ENCODE measurements at regions not wholly inside any gene's neighbourhood (a gene's known extent, or its start where the extent isn't known, plus 50 kb on each side); places are given as distances from the start of the nearest gene placed in this dataset.
"Not testable (repeated sequence)": the region's sequence is repeated elsewhere in the genome, so short reads cannot be mapped to it uniquely, and the experiment has no call there.

DNA sequence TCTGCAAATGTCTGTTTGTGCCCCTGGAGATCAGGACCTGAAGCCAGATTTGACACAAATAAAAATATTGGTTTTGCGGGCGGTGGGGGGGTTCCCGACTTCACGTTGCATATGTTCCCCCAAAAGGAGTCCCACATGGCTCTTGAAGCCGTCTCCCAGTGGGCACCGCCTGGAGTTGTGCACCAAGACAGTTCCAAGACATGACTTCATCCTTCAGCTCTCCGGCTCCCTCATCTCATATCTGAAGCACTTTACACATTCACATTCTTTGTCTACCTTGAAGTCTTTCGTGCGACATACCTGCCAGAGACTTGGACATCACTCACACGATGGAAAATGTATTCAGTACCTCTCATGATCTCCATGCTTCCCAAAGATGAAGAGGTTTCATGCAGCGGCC lies 362.8 kb upstream of the FOXK1 start:
- DNase-seq = no peak

DNA sequence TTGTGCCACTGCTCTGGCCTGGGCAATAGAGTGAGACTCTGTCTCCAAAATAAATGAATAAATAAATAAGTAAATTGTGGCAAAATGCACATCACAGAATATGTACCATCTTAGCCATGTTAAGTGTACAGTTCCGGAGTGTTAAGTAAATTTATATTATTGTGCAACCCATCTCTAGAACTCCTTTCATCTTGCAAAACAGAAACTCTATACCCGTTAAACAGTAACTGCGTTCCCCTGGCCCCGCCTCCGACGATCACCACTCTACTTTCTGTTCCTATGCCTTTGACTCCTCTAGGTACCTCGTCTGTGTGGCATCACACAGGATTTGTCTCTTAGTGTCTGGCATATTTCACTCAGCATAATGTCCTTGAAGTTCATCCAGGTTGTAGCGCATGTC lies 356.4 kb upstream of the FOXK1 start:
- no peak for DNase-seq

DNA sequence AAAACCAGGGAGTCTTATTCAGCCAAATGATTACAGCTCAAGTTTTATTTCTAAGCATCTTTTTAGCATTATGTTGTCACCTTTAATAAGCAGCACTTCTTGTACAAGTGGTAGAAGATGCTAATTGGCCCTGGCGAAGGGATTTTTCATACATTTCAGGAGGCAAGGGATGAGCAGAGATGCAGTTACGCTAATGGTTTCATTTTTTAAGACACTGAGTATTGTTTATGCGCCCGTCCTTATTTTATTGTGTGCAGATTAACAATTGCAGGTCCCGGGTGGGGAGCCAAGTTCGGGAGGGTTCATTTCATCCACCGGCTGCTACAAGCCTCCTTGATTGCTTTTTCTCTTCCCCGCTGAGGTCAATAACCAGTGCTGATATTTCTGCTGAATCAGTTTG lies 350.4 kb upstream of the FOXK1 start:
- no peak for DNase-seq

DNA sequence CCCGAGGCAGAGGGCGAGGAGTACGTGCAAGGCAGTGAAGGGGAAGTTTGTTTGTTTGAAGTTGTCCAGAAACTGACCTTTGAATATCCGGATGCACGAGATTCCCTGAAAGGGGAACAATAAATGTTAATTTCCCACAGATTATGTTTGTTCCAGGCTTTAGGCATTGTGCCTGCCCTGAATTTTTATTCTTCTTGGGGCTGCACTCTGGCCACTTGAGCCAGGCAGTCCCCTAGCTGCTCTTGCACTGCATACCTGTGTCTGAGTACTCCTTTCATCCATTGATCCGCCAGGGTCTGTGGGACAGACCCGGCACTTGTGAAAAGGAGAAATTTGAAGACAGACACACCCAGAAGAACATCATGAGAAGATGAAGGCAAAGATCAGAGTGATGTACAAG lies 343.5 kb upstream of the FOXK1 start:
- DNase-seq = no peak

DNA sequence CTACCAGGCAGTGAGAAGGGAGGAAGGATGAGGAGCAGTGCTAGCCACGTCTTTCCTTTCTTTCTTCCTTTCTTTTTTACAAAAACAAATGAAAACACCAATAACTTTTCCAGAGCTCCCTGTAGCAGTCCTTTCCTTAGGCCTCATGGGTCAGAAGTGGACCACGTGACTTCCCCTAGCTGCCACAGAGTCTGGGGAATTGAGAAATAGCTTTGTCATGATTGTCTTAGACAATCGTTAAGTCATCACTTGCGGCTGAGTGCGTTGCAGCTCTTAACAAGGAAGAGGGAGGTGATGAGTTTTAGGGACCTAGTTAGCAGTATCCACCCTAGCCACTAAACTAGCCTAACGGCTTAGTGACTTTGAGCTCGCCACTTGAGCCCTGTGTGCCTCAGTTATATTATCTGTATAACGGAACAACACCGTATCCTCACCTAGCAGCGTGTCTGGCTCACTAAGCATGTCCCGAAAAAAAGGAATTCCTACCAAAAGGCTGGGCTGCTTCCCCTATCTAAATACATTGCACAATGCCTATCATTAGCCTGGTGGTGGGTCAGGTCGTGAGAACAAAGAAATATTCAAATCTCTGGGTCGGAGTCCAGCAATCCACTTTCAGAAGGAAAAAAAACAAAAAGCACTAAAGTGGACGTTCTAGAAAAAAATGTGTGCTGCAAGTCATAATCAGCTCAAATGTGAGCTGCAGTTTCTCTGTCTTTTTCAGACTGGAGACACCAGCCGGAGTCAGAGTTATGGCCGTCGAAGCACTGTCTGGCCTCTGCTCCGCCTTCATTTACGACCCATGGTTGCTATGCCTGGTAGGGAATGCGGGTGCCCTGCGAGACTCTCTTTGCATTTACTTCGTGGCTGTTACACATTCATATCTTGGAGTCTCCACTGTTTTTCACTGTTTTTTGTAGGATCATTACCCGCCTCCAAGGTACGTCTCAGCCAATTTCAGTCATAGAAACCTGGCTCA lies 338.5 kb upstream of the FOXK1 start:
- no peak for DNase-seq

DNA sequence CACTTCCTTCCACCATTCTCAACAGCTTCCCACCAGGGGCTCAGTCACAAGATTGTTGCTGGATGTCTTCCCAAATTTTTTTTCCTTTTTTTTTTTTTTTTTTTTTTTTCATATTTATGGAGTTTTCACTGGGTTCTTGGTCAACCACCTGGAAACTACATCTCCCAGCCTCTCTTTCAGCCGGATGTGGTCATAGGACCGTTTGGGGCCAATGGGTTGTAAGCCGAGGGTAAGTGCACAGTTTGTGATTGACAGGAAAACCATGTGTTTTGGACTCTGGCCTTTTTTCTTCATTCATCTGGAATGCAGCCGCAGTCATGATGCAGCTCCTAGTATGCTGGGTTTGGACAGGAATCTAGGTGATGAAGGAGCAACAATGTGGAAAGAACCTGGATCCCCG lies 337.1 kb upstream of the FOXK1 start:
- no peak for DNase-seq

DNA sequence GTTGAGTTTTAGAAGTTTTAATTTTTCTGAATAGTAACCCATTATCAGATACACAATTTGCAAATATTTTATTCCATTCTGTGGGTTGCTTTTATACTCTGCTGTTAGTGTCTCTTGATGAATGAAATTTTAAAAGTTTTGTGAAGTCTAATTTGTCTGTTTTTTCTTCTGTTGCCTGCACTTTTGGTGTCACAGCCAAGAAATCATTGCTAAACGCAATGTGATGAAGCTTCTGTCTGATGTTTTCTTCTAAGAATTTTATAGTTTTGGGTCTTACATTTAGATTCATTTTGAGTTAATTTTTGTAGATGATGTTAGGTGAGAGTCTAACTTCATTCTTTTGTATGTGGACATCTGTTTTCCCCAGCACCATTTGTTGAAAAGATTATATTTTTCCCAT lies 330.0 kb upstream of the FOXK1 start:
- no peak for DNase-seq

DNA sequence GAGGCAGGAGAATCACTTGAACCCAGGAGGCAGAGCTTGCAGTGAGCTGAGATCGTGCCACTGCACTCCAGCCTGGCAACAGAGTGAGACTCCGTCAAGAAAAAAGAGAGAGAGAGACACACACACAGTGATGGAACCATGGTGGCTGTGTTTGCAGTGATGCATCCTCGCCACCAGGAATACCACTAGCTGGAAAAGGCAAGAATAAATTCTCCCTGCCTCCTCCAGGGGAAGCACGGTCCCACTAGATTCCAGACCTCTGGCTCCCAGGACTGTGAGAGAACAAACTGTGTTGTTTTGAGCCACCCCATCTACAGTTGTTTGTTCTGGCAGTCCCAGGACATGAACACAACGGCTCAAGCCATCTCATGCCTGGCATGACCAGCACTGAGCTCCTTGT lies 320.3 kb upstream of the FOXK1 start:
- no peak for DNase-seq

DNA sequence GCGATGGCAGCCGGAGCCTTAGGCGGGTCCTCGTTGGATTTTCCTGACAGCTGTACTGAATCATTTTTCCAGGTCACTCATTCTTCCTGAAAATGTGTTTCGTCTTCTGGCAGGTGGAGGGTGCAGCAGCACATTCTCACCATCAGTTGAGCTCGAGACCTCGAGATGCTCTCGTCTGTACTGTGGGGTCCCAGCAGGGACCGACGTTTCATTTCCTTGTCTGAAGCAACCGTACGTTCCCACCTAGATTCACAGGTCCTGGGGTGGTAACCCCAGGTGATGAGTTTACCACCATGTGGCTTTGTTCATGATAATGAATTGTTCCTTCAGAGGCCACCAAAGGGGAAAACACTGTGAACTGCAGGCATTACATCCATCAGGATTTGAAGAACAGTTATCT lies 298.5 kb upstream of the FOXK1 start:
- no peak for DNase-seq

DNA sequence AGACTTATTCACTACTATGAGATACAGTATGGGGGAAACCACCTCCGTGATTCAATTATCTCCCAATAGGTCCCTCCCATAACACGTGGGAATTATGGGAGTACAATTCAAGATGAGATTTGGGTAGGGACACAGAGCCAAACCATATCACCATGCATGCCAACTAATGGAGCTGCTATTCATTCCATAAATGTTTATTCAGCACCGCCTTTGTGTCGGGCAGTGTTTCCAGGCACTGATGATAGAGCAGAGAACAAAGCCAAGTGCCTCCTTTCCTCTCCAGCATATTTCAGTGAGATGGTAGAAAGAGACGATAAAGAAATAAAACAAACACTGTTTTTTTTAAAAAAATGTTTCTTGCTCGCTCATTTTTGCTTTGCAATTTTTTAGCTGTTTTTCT lies 295.9 kb upstream of the FOXK1 start:
- DNase-seq = no peak

DNA sequence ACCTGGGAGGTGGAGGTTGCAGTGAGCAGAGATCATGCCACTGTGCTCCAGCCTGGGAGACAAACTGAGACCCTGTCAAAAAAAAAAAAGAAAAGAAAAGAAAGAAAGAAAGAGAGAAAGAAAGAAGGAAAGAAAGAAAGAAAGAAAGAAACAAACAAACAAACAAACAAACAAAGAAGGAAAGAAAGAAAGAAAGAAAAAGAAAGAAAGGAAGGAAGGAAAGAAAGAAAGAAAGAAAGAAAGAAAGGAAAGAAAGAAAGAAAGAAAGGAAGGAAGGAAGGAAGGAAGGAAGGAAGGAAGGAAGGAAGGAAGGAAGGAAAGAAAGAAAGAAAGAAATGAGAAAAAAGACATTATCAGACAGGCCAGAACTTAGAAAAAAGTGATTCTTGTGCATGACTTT lies 291.0 kb upstream of the FOXK1 start:
- DNase-seq = not testable (repeated sequence)

DNA sequence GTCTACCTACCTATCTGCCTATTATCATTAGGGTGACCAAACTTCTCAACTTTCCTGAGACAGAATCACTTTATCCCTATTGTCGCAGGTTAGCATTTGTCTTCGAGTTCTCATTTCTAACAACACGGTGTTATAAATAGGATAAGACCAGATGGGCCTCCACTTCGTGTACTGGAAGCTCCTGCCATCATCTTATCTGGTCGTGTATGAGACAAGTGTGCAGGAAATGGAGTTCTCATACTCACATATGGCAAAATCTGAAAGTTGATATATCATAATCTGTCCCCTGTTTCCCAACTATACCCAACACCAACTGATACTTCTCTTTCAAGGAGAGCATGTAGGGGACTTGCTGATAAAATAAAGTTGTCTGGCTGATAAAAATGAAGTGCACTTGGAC lies 287.4 kb upstream of the FOXK1 start:
- DNase-seq = no peak

DNA sequence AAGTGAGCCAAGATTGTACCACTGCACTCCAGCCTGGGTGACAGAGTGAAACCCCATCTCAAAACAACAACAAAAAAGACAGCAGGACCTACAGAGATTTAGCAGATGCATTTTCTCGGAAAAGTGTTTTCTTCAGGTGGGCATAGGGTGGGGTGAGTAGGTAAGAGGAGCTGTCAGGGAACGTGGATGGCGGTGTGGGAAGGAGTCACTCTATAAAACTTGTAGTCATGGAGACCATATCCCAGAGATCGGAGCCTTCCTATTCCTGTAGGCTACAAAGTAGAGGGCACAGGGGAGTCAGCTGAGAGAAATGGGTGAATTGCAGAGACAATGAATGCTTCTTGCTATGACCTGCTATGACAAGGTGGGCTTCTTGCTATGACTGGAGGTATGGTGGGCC lies 283.0 kb upstream of the FOXK1 start:
- DNase-seq = no peak

DNA sequence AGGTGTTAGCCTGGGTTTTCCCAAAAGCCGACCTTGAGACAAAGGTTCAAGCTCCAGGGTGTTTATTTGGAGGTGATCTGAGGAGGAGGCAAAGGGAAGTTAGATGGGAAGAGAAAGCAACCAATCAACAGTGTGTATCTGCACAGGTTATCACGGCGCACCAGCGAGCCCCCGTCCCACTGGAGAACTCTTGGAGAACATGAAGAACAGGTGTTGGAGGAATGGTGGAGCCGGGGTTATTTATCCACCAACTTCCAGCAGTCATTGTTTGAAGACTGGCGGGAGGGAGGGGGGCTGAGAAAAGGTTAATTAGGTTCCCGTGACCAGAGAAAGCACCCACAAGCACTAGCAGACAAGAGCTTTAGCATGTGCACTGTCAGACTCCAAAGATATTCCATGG lies 282.5 kb upstream of the FOXK1 start:
- no peak for DNase-seq

DNA sequence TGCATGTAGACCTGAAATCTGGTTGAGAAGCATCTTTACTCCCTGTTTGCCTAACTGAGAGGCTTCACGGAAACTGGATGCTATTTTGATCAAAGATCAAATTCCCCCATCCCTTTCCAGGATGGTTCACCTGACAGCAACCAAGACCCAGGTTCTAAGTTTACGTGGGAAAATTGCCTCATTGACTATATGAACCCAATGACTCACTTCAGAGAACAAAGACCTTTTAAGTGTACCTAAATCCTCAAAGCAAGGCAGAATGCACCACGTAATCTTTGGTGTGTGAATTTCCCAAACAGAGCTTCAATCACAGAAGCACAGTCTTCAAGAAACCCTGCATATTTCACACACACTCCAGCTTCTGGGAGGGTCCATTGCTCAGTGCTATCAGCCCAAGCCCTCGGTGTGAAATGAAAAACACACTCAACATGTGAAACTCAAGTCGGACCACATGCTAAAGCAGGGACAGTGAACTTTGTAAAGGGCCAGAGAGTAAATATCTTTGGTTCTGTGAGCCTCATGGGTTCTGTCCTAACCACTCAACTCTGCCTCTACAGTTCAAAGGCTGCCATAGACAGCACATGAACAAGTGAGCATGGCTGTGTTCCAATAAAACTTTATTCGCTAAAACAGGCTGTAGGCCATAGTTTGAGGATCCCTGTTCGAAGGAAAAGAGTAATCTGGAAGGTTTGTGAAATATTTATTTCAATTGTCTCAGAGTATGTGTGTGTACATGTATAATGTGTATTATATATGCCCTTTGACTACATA lies 275.6 kb upstream of the FOXK1 start:
- no peak for DNase-seq

DNA sequence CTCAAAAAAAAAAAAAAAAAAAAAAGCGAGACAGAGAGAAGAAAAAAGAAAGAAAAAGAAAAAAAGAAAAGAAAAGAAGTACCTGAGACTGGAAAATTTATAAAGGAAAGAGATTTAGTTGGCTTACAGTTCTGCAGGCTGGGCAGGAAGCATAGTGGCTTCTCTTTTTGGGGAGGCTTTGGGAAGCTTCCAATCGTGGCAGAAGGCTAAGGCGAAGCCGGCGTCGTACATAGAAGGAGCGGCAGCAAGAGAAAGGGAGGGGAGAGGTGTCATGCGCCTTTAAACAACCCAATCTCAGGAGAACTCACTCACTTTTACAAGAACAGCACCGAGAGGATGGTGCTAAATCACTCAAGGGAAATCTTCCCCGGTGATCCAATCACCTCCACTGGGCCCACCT lies 272.1 kb upstream of the FOXK1 start:
- DNase-seq = no peak

DNA sequence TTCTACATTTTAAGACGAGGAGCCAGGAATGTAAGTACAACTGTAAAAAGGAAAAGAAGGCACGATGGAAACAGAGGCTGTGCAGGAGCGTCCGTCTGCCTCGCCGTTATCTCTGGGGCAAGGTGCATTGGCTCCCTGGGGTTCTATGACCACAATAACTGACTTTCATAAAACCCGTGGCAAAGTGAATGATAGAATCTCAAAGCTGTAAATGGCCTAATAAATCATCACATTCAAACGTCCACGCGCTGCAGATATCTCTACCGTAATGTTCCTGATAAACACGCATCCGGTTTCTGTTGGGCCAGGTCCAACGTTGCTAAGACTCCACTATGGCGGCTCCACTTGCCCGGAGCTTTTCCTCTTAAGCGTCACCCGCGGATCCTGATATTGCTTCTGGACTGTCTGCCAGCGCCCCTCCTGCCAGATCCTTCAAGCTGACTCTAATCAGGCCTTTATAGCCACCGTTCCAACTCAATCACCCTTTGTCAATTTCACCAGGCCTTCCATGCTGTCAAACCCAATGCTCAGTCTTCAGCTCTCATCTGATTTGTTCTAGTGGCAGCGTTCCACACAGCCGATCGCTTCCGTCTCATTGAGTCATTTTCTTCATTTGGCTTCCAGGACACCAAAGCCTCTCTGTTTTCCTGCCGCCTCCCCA lies 265.6 kb upstream of the FOXK1 start:
- peak; percentile 5 for DNase-seq

DNA sequence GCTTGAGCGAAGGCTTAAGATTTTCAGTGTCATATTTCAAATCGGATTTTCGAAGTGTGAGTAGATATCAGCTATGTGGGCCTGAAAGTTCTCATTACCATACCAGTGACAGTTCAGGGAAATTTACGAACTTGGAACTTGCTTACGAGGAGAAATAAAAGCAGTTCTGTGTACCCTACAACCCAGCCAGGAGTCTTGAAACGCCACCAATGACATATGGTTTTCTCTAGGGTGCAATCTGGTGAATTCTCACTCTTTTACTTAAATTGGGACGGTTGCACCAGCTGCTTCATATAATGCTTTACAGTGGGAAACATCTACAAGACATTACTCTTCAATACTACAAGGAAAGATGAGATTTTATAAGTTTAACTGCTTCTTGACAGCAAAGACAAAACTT lies 253.6 kb upstream of the FOXK1 start:
- DNase-seq = no peak

DNA sequence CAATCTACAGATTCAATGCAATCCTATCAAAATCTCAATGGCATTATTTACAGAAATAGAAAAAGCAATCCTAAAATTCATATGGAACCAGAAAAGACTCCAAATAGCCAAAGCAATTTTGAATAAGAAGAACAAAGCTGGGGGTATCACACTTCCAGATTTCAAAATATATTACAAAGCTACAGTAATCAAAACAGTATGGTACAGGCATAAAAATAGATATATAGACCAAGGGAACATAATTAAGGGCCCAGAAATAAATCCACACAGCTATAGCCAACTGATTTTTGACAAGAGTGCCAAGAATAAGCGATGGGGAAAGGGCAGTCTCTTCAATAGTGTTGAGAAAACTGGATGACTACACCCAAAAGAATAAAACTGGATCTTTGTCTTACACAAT lies 251.9 kb upstream of the FOXK1 start:
- no peak for DNase-seq

DNA sequence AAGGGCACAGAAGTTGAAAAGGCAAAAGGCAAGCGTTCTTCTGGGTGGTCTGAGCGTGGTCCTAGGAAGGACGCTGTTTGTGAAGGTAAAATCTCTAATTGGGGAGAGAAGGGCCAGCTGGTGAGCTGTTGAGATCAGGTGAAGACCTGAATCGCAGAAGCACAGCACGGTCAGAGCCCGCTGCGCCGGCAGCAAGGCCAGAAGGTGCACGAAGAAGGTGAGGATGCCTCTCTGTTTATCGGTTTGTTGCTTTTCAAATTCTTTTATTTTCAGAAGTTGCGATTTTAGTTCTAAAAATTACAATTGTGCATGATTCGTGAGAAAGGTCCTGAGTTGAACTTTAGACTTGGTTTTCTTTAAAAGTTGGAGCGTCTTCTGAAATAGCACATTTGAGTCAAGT lies 247.8 kb upstream of the FOXK1 start:
- no peak for DNase-seq

DNA sequence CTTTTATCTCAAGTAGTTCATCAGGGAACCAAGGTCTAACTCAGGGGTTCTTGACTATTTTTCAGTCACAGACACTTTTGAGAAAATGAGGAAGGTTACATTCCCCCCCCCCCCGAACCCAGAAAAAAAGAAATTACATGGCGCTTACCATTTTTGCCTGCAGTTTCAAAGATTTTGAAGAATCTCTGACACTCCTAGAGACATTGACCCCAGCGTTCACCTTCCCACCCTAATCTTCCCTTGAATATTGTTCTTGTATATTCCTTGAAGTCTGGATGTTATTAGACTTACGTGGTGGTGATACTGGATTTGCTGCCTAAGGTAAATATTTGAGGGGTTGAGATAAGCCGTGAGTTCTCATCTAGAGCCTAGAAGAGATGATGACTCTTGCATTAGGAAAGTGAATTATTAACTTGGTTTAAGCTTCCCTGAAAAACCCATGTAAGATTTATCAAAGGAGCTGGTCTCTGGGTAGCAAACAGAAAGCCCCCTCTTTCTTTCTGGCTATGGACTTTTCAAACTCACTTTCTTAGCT lies 245.7 kb upstream of the FOXK1 start:
- no peak for DNase-seq

DNA sequence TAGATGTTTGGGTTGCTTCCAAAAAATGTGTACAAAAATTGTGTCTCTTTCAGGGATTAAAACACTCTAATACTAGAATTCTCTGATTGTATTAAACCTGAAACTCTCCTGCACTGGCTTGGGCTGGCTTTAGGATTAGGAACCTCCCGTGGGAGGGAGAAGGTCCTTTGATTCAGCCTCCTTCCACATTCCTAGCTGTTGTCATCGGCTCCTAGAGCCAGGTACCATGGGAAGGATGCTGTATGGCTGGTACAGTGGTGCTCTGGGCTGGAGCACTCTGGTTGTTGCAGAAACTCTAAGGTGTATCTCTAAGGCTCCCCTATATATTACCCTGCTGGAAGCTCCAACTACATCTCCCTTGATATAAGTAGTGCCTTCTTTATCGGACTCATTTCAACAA lies 245.2 kb upstream of the FOXK1 start:
- DNase-seq = no peak

DNA sequence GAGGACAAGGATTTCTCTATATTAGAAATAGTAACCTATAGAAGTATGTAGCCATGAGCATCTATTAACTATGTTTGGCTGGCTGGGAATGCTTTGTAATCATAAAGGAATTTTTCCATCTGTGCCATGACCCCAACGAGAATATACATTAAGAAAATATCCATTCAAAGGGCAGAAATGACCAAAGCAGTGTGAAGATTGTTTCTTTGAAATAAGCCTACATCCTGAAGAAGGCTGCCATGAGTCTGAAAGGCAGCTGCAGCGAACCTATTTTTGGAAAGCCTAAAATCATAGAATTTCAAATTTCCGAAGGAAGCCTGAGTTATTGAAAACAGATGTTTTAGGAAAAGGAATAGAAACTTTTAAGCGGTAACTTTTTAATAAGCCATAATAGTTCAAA lies 244.2 kb upstream of the FOXK1 start:
- DNase-seq = no peak

Data from hematopoietic multipotent progenitor cell treated with erythropoietin and hydrocortisone succinate and interleukin-3 and kit ligand, for 8 days (in vitro differentiated cells).